RWPE2 (cell line): ENCODE measurements at regions not wholly inside any gene's neighbourhood (a gene's known extent, or its start where the extent isn't known, plus 50 kb on each side); places are given as distances from the start of the nearest gene placed in this dataset.

Source experiments
- ATAC-seq: fragments of 200-7000 bp; cut with Tn5 transposase; 3 replicates; pipeline ENCODE4 v1.9.1; 2021; ENCODE audit warnings: low read depth
- DNase-seq: peaks from one replicate; pipeline ENCODE4 v3.0.0-alpha.2; 2020; ENCODE audit warnings: low spot score
- H3K27ac ChIP-seq: fragments of 450-650 bp; 2 replicates; pipeline ENCODE4 v1.5.1; 2017; ENCODE audit warnings: mild to moderate bottlenecking; ENCODE audit not compliant: poor library complexity, severe bottlenecking
- H3K27me3 ChIP-seq: fragments of 250-450 bp; sonication (Bioruptor Pico); 2 replicates; pipeline ENCODE4 v1.5.1; 2021; ENCODE audit warnings: mild to moderate bottlenecking, moderate library complexity; ENCODE audit not compliant: insufficient read depth, poor library complexity, severe bottlenecking
- H3K36me3 ChIP-seq: fragments of 250-450 bp; sonication (Bioruptor Pico); 2 replicates; pipeline ENCODE4 v1.5.1; 2020; ENCODE audit warnings: low read depth, mild to moderate bottlenecking, moderate library complexity
- H3K4me1 ChIP-seq: fragments of 250-450 bp; sonication (Bioruptor Pico); 2 replicates; pipeline ENCODE4 v1.5.1; 2021; ENCODE audit warnings: mild to moderate bottlenecking, moderate library complexity; ENCODE audit not compliant: insufficient read depth, poor library complexity, severe bottlenecking
- H3K4me3 ChIP-seq: fragments of 250-450 bp; sonication (Bioruptor Pico); 2 replicates; pipeline ENCODE4 v1.5.1; 2021; ENCODE audit warnings: mild to moderate bottlenecking, moderate library complexity; ENCODE audit not compliant: severe bottlenecking
- H3K9me3 ChIP-seq: fragments of 250-450 bp; sonication (Bioruptor Pico); 2 replicates; pipeline ENCODE4 v1.5.1; 2021; ENCODE audit warnings: mild to moderate bottlenecking, moderate library complexity; ENCODE audit not compliant: severe bottlenecking
- CTCF ChIP-seq: fragments of 450-650 bp; IDR thresholded peaks from one replicate; pipeline ENCODE4 v1.5.1; 2017; ENCODE audit warnings: mild to moderate bottlenecking, moderate library complexity; ENCODE audit not compliant: poor library complexity, severe bottlenecking

- H3K9me3 ChIP-seq, result no peaks in the 10 kb centered on the region
- ATAC-seq (no peak), DNase-seq (no peak)
- TF ChIP-seq CTCF, result no peak
- no peaks in the 10 kb centered on the region for H3K27me3 ChIP-seq
- H3K4me3 ChIP-seq, result no peak overlapping the region
- H3K27ac ChIP-seq, result no peak overlapping the region
- no peaks in the 10 kb centered on the region for H3K4me1 ChIP-seq
- no peaks in the 10 kb centered on the region for H3K36me3 ChIP-seq
Observed at GRCh38 chr17:34851961-34852540, 109.2 kb downstream of the CCT6B start.

DNA sequence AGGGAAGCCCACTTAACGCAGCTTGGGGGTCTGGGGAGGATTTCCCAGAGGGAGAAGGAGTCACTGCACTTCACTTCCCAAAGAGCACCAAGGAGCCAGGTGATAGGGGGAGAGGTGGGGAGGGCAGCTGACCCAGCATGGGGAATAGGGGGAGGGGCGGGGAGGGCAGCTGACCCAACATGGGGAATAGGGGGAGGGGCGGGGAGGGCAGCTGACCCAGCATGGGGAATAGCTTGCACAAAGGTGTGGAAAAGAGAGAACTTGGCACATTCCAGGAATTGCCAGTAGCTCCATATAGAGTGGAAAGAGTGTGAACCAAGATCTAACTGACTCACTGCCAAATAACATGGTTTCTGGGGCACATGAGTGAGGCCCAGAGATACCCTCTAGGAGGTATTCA is 110.3 kb downstream of the CCT6B start:
- no peaks in the 10 kb centered on the region for H3K36me3 ChIP-seq
- no peak for ATAC-seq
- H3K4me1 ChIP-seq, result no peaks in the 10 kb centered on the region
- H3K27ac ChIP-seq, result no peak overlapping the region
- no peaks in the 10 kb centered on the region for H3K9me3 ChIP-seq
- DNase-seq, result no peak
- no peak overlapping the region for H3K4me3 ChIP-seq
- H3K27me3 ChIP-seq, result no peaks in the 10 kb centered on the region
- TF ChIP-seq CTCF, result no peak

GRCh38 chr17:34850023-34850422 is 111.2 kb downstream of the CCT6B start:
- no peaks in the 10 kb centered on the region for H3K4me1 ChIP-seq
- H3K27ac ChIP-seq, result no peak overlapping the region
- no peaks in the 10 kb centered on the region for H3K9me3 ChIP-seq
- H3K4me3 ChIP-seq, result no peak overlapping the region
- DNase-seq (no peak), ATAC-seq (no peak)
- no peak for TF ChIP-seq CTCF
- H3K27me3 ChIP-seq, result no peaks in the 10 kb centered on the region
- no peaks in the 10 kb centered on the region for H3K36me3 ChIP-seq

DNA sequence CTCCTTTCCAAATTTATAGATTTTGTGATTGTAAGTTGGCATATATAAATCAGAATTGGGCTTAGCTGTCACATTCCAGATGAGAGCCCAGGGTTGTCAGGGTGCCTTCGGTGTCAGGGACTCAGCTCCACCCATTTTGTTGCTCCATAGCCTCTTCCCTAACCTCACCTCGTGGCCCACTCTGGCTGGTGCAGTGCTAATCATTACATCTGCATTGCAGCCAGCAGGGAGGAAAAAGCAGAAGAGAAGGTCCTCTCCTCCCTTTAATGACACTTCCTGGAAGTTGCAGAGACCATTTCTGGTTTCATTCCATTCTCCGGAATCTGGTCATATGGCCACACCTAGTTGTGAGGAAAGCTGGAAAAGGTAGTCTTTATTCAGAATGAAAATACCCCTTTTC is 113.3 kb downstream of the CCT6B start:
- no peaks in the 10 kb centered on the region for H3K36me3 ChIP-seq
- no peak overlapping the region for H3K27ac ChIP-seq
- no peak for TF ChIP-seq CTCF
- no peaks in the 10 kb centered on the region for H3K4me1 ChIP-seq
- no peak for ATAC-seq
- no peaks in the 10 kb centered on the region for H3K9me3 ChIP-seq
- DNase-seq, result no peak
- H3K4me3 ChIP-seq, result no peak overlapping the region
- H3K27me3 ChIP-seq, result no peaks in the 10 kb centered on the region

GRCh38 chr17:34845296-34845695 is 116.0 kb downstream of the CCT6B start:
- Histone ChIP-seq H3K9me3 (no peaks in the 10 kb centered on the region), H3K36me3 (no peaks in the 10 kb centered on the region), H3K4me1 (no peaks in the 10 kb centered on the region), H3K4me3 (no peak overlapping the region), H3K27me3 (no peaks in the 10 kb centered on the region), H3K27ac (no peak overlapping the region)
- no peak for ATAC-seq
- no peak for TF ChIP-seq CTCF
- no peak for DNase-seq
